A673 (cell line): ENCODE measurements at regions not wholly inside any gene's neighbourhood (a gene's known extent, or its start where the extent isn't known, plus 50 kb on each side); places are given as distances from the start of the nearest gene placed in this dataset.

Source experiments
- BruUV-seq: library from RNA; stranded (reverse); fragments of 400-500 nt; replicated peaks from 2 replicates; lab custom pipeline; 2021; lab: Mats Ljungman, UMichigan
- CTCF ChIA-PET: fragments of 300-600 bp; sonication (Branson Sonifier 250); formaldehyde crosslinking; loops from one replicate; lab custom pipeline; 2022; ENCODE audit warnings: antibody characterized with exemption; lab: Charles Lee
- POLR2A ChIA-PET: fragments of 300-600 bp; sonication (Branson Sonifier 250); formaldehyde crosslinking; loops from one replicate; lab custom pipeline; 2022; ENCODE audit warnings: antibody characterized with exemption; ENCODE audit not compliant: low non-redundant PET; lab: Charles Lee
- DNase-seq: peaks from one replicate; pipeline ENCODE4 v3.0.0-alpha.2; 2015; ENCODE audit warnings: low spot score
- H3K27ac ChIP-seq: fragments of 200-600 bp; sonication (generic); 2 replicates; pipeline ENCODE4 v1.5.1; 2016; ENCODE audit warnings: mixed run types, low read depth, mild to moderate bottlenecking, mixed read lengths, antibody characterized with exemption, low read length; ENCODE audit not compliant: poor library complexity, severe bottlenecking
- H3K27me3 ChIP-seq: fragments of 200-600 bp; sonication (generic); replicated peaks from 2 replicates; pipeline ENCODE4 v1.6.1; 2017; ENCODE audit warnings: mixed run types, low read depth, mild to moderate bottlenecking, mixed read lengths, antibody characterized with exemption, low read length; ENCODE audit not compliant: insufficient read depth, poor library complexity
- H3K36me3 ChIP-seq: fragments of 200-600 bp; sonication (generic); 2 replicates; pipeline ENCODE4 v1.6.1; 2016; ENCODE audit warnings: mixed run types, mild to moderate bottlenecking, mixed read lengths, antibody characterized with exemption, low read length; ENCODE audit not compliant: insufficient read depth, poor library complexity, severe bottlenecking
- H3K4me1 ChIP-seq: fragments of 200-600 bp; sonication (generic); 2 replicates; pipeline ENCODE4 v1.6.1; 2017; ENCODE audit warnings: mixed run types, mild to moderate bottlenecking, mixed read lengths, antibody characterized with exemption, low read length; ENCODE audit not compliant: insufficient read depth, poor library complexity, severe bottlenecking
- H3K4me3 ChIP-seq: fragments of 200-600 bp; sonication (generic); 2 replicates; pipeline ENCODE4 v1.5.1; 2016; ENCODE audit warnings: low read depth, mixed run types, mild to moderate bottlenecking, mixed read lengths, low read length; ENCODE audit not compliant: poor library complexity, severe bottlenecking
- H3K9me3 ChIP-seq: fragments of 200-600 bp; sonication (generic); 2 replicates; pipeline ENCODE4 v1.6.1; 2016; ENCODE audit warnings: mixed run types, low read depth, mild to moderate bottlenecking, mixed read lengths, antibody characterized with exemption, low read length; ENCODE audit not compliant: poor library complexity, severe bottlenecking
- EZH2 ChIP-seq: fragments of 200-600 bp; sonication (generic); IDR thresholded peaks from 2 replicates; pipeline ENCODE4 v1.6.1; 2017; ENCODE audit warnings: borderline replicate concordance, low read depth, mild to moderate bottlenecking, mixed read lengths, antibody characterized with exemption, low read length; ENCODE audit not compliant: poor library complexity, severe bottlenecking
- intact Hi-C: fragments of 100-400 bp; cut with micrococcal nuclease; formaldehyde crosslinking; loops from one replicate; pipeline ENCODE4 v1.10.0; 2022; ENCODE audit not compliant: unreplicated experiment
- TF ChIP-seq, protein P1 (sequence below): fragments of 300-800, 200-600 bp; sonication (generic); conservative IDR thresholded peaks from 2 replicates; pipeline ENCODE4 v1.5.1; 2017; ENCODE audit warnings: low read depth, mild to moderate bottlenecking, antibody characterized with exemption, low read length, moderate library complexity, mixed read lengths

DNA sequence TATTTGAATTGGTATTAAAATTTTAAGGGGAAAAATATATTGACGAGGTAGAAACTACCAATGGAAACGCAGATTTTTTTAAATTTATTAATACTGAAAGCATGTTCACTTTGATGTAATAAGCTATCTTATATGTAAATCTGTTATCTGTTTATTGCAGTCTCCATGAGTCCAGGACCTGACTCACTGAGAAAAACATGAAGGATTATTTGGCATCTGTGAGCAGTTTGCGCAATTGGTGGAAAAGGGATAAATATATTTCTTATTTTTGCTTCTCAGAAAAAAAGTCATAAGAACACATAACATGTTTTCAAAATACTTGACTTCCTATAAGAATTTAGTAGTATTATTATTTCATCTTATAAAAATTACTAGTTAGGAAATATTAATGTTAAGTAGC lies 561.4 kb downstream of the ADCYAP1 start:
- no peaks in the 10 kb centered on the region for H3K36me3 ChIP-seq
- no peak overlapping the region for H3K27ac ChIP-seq
- POLR2A ChIA-PET, result no interaction called here
- H3K4me1 ChIP-seq, result no peaks in the 10 kb centered on the region
- no peak for DNase-seq
- no TSS peak for BruUV-seq
- intact Hi-C loops, result no loop called here
- CTCF ChIA-PET, result no interaction called here
- TF ChIP-seq, protein P1, sequence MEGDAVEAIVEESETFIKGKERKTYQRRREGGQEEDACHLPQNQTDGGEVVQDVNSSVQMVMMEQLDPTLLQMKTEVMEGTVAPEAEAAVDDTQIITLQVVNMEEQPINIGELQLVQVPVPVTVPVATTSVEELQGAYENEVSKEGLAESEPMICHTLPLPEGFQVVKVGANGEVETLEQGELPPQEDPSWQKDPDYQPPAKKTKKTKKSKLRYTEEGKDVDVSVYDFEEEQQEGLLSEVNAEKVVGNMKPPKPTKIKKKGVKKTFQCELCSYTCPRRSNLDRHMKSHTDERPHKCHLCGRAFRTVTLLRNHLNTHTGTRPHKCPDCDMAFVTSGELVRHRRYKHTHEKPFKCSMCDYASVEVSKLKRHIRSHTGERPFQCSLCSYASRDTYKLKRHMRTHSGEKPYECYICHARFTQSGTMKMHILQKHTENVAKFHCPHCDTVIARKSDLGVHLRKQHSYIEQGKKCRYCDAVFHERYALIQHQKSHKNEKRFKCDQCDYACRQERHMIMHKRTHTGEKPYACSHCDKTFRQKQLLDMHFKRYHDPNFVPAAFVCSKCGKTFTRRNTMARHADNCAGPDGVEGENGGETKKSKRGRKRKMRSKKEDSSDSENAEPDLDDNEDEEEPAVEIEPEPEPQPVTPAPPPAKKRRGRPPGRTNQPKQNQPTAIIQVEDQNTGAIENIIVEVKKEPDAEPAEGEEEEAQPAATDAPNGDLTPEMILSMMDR, result no peak
- TF ChIP-seq EZH2, result no peak
- no peak overlapping the region for H3K4me3 ChIP-seq
- no peaks in the 10 kb centered on the region for H3K27me3 ChIP-seq
- no peaks in the 10 kb centered on the region for H3K9me3 ChIP-seq

DNA sequence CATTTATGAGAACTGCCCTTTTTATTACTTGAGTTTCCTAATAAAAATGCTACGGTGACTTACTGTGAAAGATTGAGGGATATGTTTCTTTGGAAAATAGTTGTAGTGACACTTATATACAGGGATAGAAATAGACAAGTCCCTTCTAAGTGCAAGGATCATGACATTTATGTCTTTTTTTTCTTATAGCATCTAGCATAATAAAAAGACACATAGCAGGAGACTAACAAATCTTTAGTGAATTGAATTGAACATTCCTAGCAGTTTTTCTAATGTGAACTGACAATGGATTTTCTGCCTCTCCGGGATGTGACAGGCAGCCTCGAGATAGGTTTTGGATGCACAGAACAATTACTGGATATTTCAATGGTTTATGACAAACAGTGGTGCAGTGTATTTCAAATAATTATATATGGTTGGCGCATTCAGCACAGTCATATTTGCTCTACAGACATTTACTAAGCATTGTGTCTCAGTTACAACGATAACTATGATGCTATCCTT lies 562.8 kb downstream of the ADCYAP1 start:
- ChIA-PET CTCF (no interaction called here), POLR2A (no interaction called here)
- Histone ChIP-seq H3K36me3 (no peaks in the 10 kb centered on the region), H3K4me3 (no peak overlapping the region), H3K27ac (no peak overlapping the region), H3K27me3 (peaks cover 3% of the 10 kb centered on the region), H3K9me3 (no peaks in the 10 kb centered on the region), H3K4me1 (no peaks in the 10 kb centered on the region)
- TF ChIP-seq EZH2, result no peak
- TF ChIP-seq, protein P1, result no peak
- intact Hi-C loops, result no loop called here
- no peak for DNase-seq
- BruUV-seq, result no TSS peak

DNA sequence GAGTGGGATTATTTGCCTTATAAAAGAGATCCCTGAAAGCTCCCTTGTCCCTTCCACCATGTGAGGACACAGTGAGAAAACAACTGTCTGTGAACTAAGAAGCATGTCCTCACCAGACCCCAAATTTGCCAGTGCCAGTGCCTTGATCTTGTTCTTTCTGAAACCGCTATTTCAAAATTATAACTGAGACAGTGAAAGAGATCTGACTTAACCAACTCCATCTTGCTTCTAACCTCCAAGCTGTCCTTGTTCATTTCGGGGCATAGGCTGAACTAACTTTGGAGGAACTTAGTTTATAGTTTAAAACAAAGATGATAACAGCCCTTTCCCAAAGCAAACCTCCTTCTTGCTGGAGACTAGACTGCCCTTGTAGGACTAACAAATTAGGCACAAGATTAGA lies 563.9 kb downstream of the ADCYAP1 start:
- POLR2A ChIA-PET, result no interaction called here
- Histone ChIP-seq H3K4me1 (no peaks in the 10 kb centered on the region), H3K27me3 (peaks cover 4% of the 10 kb centered on the region), H3K9me3 (no peaks in the 10 kb centered on the region), H3K27ac (no peak overlapping the region), H3K4me3 (no peak overlapping the region), H3K36me3 (no peaks in the 10 kb centered on the region)
- TF ChIP-seq EZH2, result no peak
- TF ChIP-seq, protein P1, result no peak
- intact Hi-C loops, result no loop called here
- BruUV-seq, result no TSS peak
- DNase-seq, result no peak
- CTCF ChIA-PET, result no interaction called here
